Testis (tissue), 2 donors: ENCODE measurements at regions not wholly inside any gene's neighbourhood (a gene's known extent, or its start where the extent isn't known, plus 50 kb on each side); places are given as distances from the start of the nearest gene placed in this dataset.

Source experiments
- POLR2A ChIP-seq: fragments of 450-650 bp; IDR thresholded peaks from one replicate; pipeline ENCODE4 v1.6.1; 2017; ENCODE audit warnings: antibody characterized with exemption, mild to moderate bottlenecking, moderate library complexity
- TF ChIP-seq, protein P1 (sequence below), 3 experiments: fragments of 450-650 bp in 2 of 3; fragments of 200-600 bp in 1 of 3; sonication (generic) in 1 of 3; IDR thresholded peaks; one replicate each; pipeline ENCODE4 v1.5.1; 2016 to 2019; ENCODE audit warnings: antibody characterized with exemption in 3 of 3, mild to moderate bottlenecking in 2 of 3, moderate library complexity in 1 of 3

DNA sequence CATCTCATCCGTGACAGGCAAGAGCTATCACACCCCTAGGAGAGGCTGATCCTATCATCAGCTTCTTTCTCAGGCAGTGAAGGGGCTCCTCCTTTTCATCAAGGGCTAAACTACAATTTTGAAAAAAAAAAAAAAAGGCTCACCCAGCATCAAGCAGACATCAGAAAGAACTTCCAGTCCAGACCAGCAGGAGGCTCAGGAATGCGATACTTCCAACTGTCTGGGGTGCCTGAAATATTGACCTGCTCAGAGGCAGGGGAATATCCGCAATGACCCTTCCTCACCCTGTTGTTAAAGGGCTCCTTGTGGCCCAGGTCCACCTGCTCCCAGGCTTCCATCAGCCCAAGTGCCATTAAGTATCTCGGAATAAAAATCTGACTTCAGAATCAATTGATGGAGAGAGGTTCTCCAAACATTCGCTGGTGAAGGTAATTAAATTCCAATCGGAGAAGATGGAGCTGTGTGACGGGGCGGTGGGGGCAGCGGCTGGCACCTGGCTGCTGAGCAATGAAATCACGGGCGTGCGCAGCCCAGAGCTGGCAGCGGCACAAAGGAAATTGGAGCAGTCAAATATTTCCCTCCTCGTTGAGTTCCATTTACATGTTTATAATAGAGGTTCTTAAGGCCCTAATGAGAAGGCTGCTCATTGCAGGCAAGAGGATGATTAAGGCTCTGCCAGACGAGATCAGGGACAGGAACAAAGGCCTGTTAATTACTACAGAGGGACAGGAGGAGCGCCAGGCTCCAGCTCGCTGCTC is 69.0 kb upstream of the THY1 start:
- TF ChIP-seq, protein P1, sequence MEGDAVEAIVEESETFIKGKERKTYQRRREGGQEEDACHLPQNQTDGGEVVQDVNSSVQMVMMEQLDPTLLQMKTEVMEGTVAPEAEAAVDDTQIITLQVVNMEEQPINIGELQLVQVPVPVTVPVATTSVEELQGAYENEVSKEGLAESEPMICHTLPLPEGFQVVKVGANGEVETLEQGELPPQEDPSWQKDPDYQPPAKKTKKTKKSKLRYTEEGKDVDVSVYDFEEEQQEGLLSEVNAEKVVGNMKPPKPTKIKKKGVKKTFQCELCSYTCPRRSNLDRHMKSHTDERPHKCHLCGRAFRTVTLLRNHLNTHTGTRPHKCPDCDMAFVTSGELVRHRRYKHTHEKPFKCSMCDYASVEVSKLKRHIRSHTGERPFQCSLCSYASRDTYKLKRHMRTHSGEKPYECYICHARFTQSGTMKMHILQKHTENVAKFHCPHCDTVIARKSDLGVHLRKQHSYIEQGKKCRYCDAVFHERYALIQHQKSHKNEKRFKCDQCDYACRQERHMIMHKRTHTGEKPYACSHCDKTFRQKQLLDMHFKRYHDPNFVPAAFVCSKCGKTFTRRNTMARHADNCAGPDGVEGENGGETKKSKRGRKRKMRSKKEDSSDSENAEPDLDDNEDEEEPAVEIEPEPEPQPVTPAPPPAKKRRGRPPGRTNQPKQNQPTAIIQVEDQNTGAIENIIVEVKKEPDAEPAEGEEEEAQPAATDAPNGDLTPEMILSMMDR (IDR thresholded peaks at IDR 0.05), result peak in 1 of 3 experiments; percentile 11
- TF ChIP-seq POLR2A, result no peak
